Sciatic nerve (tissue), 2 donors: ENCODE measurements at regions not wholly inside any gene's neighbourhood (a gene's known extent, or its start where the extent isn't known, plus 50 kb on each side); places are given as distances from the start of the nearest gene placed in this dataset.

Experiments
- ATAC-seq: fragments of 200-7000 bp; cut with Tn5 transposase; one replicate; pipeline ENCODE4 v1.9.1; 2020; ENCODE audit warnings: mild to moderate bottlenecking, moderate library complexity
- DNase-seq: peaks from one replicate; pipeline ENCODE4 v3.0.0-alpha.2; 2020; ENCODE audit warnings: low spot score
- intact Hi-C: fragments of 100-400 bp; cut with DNase I; formaldehyde crosslinking; loops from one replicate; pipeline ENCODE4 v1.14.2; 2022
- donor health status: DM: no; HTN: no; CAD: no.
- donor health status: DM: no; HTN: no; CAD: no.

DNA sequence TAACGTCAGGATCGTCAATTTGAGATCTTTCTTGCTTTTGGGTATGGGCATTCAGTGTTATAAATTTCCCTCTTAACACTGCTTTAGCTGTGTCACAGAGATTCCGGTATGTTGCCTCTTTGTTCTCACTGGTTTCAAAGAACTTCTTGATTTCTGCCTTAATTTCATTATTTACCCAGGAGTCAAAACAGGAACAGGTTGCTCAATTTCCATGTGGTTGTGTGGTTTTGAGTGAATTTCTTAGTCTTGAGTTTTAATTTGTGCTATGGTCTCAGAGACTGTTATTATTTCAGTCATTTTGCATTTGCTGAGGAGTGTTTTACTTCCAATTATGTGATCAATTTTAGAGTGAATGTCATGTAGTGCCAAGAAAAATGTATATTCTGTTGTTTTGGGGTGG is 153.1 kb downstream of the PCDH17 start:
- intact Hi-C loops, result no loop called here
- ATAC-seq (no peak), DNase-seq (no peak)

DNA sequence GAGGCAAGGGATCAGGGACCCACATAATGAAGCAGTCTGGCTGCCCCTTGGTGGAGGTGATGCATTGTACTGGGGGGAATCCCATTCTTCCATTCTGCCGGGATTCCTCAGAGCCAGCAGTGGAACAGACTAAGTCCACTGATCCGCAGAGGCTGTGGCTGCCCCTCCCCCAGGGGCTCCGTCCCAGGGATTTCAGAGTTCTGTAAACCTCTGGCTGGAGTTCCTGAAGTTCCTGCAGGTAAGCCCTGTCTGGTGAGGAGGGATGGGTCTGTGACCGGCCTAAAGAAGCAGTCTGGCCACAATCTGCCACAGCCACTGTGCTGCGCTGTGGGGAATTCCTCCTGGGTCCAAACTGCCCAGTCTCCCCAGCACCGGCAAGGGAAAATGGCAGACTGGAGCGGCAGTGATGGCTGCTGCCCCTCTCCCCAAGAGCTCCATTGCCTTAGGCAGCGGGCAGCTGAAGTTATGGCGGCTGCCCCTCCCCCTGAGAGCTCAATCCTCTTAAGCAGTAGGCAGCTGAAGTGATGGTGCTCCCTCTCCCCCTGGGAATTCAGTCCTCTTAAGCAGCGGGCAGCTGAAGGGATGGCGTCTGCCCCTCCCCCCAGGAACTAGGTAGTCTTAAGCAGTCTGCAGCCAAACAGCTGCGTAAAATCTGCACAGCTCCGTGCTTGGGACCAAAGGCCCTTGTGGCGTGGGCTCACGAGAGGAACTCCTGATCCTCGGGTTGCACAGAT is 155.7 kb downstream of the PCDH17 start:
- intact Hi-C loops, result no loop called here
- DNase-seq, result no peak
- ATAC-seq, result no peak

DNA sequence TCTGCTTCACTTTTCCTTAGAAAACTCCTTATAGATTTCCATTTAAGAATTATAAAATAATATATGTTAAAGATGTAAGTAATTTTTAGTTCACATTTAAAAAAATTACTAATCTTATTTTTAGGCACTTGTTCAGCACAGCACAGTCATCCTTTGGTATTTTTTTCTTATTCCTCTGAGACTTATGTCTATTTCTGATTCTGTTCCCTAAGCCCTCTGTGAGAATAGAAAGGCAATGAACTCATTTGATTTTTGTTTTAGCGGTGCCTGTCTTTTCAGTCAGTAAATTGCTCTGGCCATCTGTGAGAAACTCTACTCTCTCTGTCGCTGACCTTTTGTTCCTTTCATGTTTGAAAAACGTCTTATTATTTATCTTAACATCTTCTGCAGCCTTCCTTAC is 168.1 kb downstream of the PCDH17 start:
- ATAC-seq (no peak), DNase-seq (no peak)
- intact Hi-C loops, result no loop called here

DNA sequence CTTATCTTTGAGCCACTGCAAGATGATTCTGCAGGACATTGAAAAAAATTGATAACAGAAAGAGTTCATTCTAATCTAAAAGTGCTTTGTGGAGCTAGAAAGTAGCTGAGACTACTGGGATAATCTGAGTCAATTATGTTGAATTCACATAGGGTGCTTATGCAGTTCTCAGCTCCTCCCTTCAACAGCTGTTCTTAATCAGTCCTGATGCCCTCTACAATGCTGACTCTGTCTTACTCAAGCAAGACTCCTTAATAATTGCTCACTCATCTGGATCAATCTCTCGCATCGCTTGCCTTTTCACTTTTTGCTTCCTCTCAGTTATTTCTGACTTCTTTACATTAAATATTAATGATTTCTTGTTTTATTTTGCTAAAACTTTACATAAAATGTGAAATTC is 182.1 kb downstream of the PCDH17 start:
- no peak for ATAC-seq
- intact Hi-C loops, result no loop called here
- DNase-seq, result no peak

DNA sequence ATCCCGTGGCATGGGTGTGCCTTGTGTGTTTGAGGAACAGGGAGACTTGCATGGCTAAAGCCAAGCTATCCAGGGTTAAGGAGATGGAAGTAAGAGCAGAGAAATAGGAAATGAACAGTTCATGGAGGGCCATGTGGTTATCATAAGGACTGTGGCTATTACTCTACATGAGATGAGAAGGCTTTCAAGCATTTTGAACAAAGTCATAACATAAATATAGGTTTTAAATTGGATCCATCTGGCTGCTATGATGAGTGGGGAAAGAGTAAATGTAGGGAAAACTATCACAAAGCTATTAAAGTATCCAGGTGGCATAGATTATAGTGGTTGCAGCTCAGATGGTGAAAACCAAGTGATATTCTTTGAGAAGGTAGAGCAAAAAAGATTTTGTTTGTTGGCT is 184.1 kb downstream of the PCDH17 start:
- ATAC-seq, result no peak
- no peak for DNase-seq
- intact Hi-C loops, result no loop called here

DNA sequence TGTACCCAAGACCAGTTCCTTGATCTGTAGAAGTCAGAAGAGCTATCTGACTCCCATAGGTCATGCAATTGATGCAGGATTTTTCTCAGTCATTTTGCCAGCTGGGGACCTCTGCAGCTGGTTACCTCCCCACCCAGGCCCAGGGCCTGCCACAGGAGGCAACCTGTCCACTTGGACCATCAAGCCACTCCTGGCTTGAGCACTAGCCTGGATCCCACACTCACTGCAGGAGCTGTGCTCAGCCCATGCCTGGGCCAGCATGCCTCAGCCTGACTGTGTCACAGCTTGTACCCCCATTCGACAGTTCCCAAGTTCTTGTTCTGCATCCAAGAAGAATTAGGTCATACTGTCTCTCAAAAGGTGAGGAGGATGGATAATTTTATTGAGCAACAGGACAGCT is 189.4 kb downstream of the PCDH17 start:
- intact Hi-C loops, result no loop called here
- ATAC-seq (peak; percentile 13), DNase-seq (no peak)

DNA sequence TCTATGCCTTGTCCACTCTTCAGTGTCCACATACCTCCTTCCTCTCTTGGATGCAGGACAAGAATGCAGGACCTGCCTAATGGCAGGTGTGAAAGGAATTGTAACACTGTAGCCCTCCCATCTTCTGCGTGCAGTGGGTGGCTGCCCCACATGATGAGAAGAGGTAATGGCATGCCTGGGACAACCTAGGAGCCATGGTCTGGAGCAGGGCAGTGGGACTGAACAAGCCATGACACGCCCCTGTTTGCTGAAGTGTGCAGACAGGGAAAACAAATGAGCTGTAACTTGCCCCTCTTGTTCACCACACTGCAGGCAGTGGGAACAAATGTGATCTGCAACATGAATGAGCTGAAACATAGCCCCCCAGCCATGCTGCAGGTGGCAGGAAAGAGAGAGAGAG is 192.2 kb downstream of the PCDH17 start:
- intact Hi-C loops, result no loop called here
- DNase-seq, result no peak
- ATAC-seq, result no peak

DNA sequence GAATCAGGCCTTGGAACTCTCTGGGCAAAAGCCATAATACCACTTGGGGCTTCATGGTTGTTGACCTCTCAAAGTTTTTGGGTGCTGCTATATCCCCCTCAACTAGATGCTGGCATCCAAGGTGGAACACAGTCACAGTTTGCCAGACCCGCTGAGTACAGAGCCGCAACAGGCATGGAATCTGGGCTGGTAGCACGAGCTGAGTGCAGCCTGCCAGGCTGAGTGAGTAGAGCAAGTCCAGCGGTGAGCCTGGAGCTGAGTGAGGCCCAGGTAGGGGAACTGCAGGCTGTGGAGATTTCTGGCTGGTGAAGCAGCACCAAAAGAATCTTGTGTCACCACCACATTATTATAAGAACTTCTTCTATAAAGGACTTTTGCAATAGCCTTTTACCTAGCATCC is 192.6 kb downstream of the PCDH17 start:
- DNase-seq (no peak), ATAC-seq (no peak)
- intact Hi-C loops, result no loop called here

DNA sequence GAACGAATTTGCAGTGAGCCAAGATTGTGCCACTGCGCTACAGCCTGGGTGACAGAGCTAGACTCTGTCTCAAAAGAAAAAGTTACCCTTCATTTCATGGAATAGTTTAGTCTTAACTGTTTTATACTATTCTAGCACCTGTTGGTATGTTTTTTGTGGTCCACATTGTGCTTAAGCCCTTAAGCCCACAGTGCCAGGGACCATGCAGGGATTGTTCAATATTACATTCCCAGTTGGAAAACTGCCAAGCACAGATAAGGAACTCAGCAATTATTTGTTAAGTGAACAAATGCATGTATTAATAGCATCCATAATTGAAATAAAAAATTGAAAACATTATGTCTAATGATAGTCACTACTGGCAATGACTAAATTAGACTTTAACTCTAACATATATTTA is 193.5 kb downstream of the PCDH17 start:
- ATAC-seq, result no peak
- intact Hi-C loops, result no loop called here
- DNase-seq, result no peak

DNA sequence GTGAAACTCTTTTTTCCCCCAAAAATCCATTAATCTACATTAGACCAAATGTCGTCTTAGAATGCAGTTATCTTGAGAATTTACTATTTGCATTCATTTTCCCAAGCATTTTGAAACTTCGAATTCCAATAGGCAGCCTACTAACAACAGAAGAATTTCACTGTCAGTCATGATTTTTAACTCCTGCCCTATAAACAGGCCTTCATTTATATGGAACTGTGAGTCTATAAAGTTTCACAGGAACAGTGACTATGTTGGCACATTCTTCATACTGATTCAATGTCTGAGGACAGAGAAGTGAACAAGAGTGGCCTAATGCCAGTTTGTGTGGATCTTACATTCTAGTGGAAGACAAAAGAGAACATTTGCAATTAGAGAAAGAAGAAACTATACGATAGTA is 198.0 kb downstream of the PCDH17 start:
- intact Hi-C loops, result no loop called here
- DNase-seq (no peak), ATAC-seq (no peak)

DNA sequence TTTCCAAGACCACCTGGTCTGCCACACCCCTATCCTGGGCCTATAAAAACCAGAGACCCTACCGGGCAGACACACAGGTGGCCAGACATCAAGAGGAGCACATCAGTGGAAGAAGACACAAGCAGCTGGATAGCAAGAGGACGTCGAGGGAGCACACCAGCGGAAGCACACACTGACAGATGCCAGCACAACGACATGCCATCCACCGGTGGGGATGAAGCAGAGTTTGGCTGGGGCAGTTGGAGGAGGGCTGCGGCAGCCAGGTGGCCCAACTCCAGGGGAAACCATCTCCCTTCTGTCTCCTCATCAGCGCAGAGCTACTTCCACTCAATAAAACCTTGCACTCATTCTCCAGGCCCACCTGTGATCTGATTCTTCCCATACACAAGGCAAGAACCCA is 200.6 kb downstream of the PCDH17 start:
- intact Hi-C loops, result no loop called here
- DNase-seq, result no peak
- no peak for ATAC-seq

DNA sequence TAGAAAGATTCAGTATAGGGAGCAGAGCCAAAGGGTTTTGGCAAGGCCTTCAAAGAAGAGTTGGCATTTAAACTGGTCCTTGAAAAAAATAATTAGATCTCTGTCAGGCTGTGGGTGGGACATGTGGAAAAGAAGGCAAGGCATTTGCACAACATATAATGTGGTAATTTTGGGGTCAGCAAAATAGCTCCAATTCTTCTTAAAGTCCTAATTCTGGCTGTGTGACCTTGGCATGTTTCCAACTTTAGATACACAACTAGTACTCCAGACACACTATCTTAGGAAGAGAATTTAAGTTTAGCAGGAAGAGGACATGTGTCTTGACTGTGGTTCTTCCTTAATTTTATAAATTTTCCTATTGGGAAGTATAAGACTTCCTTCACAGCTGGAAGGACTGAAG is 206.3 kb downstream of the PCDH17 start:
- ATAC-seq, result no peak
- intact Hi-C loops, result no loop called here
- no peak for DNase-seq

DNA sequence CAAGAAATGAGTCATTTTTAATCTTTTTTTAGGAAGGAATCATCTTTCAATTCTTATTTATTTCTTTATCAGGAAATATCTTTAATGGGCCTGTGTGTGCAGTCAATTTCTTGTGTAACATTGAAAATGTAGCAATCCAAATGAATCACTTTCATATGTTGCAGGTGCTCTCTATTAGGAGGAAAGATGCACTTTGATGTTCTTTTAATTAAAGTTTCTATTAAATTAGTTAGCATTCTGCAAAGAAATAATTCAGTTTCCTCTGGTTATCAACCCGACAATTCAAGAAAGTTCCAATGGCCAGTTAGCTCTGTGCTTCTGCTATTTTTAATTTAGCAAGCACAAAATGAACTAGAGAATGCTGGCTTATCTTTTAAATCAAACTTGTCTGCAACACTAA is 212.0 kb downstream of the PCDH17 start:
- ATAC-seq (no peak), DNase-seq (no peak)
- intact Hi-C loops, result no loop called here

DNA sequence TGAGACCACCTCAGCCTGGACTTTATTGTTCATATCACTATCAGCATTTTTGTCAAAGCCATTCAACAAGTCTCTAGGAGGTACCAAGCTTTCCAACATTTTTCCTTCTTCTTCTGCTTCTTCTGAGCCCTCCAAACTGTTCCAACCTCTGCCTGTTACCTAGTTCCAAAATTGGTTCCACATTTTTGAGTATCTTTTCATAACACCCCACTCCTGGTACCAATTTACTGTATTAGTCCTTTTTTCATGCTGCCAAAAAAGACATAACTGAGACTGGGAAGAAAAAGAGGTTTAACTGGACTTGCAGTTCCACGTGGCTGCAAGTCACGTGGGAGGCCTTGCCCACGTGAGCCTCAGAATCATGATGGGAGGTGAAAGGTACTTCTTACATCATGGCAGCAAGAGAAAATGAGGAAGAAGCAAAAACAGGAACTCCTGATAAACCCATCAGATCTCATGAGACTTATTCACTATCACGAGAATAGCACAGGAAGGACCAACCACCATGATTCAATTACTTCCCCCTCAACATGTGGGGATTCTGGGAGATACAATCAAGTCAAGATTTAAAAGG is 215.1 kb downstream of the PCDH17 start:
- no peak for ATAC-seq
- DNase-seq, result no peak
- intact Hi-C loops, result no loop called here

DNA sequence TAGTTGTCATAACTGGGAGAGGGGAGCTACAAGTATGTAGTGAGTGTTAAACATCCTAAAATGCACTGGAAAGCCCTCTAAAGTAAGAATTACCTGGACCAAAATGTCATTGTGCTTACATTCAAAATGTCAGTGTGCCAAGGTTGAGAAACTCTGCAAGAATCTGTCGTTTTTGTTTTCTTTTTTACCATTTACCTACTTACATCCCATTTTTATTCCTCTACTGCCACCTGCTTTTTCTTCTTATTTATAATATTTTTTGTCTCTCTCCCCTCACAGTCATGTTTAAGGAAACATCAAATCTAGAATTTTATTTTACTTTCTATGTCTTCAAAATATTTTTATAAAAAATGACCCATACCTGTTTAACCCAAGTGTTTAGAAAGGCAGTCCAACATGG is 226.4 kb downstream of the PCDH17 start:
- no peak for ATAC-seq
- intact Hi-C loops, result no loop called here
- DNase-seq, result no peak

DNA sequence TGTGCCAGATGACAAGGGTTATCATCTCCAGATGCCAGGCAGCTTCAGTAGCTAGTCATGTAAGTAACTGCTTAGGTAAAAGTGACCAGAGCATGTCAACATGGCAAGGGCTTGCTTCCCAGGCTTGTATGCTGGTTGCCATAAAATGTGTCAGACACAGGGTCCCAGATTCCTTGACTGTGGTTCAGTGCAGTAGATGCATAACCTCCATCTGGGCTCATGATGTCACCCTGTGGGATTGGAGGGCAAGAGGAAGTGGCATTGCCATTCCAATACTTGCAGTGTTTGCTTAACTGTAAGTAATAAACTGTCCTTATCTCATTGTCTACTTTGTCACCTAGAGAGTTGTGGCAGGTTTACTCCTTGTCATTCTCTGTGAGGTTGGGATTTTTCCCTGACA is 226.8 kb downstream of the PCDH17 start:
- ATAC-seq, result no peak
- intact Hi-C loops, result no loop called here

DNA sequence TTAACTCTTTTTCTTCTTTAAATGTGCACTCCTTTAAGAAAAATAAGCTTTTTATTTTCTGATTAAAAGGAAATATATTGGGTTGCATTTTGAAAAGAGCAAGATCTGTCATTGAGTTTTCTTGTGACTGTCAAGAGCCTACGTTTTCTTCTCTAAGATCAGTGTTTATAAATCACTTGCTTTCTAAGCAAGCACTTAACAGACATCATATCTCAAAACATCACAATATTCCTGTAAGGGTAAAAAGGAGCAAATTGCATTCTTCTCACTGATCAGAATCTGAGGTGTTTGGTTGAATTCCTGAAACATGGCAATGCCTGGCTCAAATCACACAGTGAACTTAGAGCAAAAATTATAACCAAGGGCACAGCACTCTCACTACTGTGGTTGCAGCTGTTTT is 231.3 kb downstream of the PCDH17 start:
- DNase-seq, result no peak
- no peak for ATAC-seq

More for the DNA sequence above, 226.8 kb downstream of the PCDH17 start:
- no peak for DNase-seq

DNA sequence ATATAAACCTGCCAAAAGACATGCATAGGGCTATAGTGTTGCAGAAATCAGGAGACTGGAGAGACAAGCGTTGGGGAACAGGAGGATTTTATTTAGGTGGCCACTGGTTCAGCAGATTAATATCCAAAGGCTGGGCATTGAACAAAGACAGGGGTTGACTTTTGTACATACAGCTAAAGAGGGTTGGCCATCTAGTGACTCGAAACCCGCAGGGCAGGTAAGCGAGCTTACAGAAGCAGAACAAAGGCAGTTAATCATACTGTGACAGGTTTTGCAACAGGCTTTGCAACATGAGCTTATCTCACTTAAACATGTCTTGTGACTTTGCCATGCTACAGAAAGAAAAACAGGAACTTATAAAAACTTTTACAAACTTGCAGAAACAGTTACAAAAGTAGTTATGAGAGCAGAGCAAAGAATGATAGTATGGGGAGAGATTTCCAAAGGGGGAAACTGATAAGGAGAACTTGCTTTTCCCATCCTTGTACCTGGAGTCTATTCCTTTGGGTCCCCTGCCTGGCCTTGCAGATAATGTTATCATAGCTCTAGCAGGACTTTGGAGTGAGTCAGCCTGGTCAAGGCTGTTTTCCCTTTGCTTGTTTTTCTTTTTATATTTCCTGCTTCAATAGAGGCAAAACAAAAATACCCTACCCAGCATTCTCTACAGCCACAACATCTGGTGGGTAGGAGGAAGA is 234.2 kb downstream of the PCDH17 start:
- no peak for ATAC-seq
- intact Hi-C loops, result no loop called here

More for the DNA sequence above, 231.3 kb downstream of the PCDH17 start:
- intact Hi-C loops, result no loop called here

DNA sequence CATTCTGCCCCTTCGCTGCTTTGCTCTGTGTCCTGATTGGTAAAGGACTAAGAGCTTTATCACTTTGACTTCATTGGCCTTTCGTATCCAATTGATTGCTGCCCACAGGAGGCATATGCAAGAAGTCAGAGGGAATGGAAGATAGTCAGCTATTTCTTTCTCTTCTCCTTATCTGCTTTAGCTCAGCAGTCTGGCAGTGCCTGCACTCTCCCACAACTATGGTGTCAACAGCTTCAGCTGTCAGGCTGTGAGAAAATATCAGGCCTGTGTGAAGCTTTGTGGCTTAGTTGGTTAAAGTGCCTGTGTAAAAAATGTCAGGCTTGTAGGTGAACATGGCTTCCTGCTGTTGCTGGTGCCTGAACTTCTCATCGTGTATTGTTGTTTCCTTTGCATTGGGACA is 243.0 kb downstream of the PCDH17 start:
- intact Hi-C loops, result no loop called here
- DNase-seq (no peak), ATAC-seq (no peak)

More for the DNA sequence above, 234.2 kb downstream of the PCDH17 start:
- DNase-seq, result no peak

DNA sequence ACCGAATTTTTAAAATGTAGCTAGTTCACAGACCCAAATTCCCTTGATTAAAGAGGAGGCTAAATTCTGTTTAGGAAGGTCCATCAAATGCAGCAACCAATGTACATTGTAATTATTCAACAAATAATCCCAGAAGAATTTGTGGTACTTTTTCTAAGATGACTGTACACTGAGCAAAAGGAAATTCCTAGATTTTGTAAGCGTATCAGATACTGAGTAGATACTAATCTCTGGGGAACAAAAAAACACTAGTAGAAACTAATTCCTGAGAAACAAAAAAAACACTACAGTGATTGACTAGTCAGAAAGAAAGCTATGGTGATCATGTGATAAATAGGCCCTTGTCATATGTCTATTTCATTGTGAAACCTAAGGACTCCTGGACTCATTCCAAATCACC is 246.1 kb downstream of the PCDH17 start:
- ATAC-seq (no peak), DNase-seq (no peak)
- intact Hi-C loops, result no loop called here

DNA sequence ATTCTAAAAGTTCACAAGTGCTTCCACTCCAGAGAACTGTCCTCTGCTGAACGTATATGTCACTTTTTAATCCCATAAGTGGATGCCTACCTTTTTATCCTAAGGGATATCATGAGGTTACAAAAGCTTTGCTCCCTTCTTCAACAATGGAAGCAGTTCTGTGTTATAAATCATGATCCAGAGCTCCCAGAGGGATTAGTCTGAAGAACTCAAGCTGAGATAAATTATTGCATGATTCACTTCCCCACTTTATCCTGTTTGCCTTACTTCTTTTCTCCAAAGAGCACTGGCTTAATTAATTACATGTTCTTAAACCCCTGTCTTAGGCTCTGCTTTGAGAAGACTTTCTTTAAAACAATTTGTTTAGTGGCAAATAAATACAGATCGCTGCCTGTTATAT is 246.7 kb downstream of the PCDH17 start:
- no peak for ATAC-seq
- intact Hi-C loops, result no loop called here
- no peak for DNase-seq
